Erythroblast (primary cell): ENCODE measurements at regions not wholly inside any gene's neighbourhood (a gene's known extent, or its start where the extent isn't known, plus 50 kb on each side); places are given as distances from the start of the nearest gene placed in this dataset.

Experiments
- GATA1 ChIP-seq: IDR thresholded peaks from 2 replicates; pipeline ENCODE4 v1.6.1; 2011; ENCODE audit warnings: low read depth, mild to moderate bottlenecking, control low read depth, low read length, moderate library complexity
- POLR2A ChIP-seq: IDR thresholded peaks from 2 replicates; pipeline ENCODE4 v1.6.1; 2011; ENCODE audit warnings: mild to moderate bottlenecking, low read length

GRCh38 chr9:25975667-25976066, 297.4 kb upstream of the TUSC1 start:
- no peak for TF ChIP-seq POLR2A
- no peak for TF ChIP-seq GATA1
